GM13976 (cell line): ENCODE measurements at regions not wholly inside any gene's neighbourhood (a gene's known extent, or its start where the extent isn't known, plus 50 kb on each side); places are given as distances from the start of the nearest gene placed in this dataset.
"Not testable (repeated sequence)": the region's sequence is repeated elsewhere in the genome, so short reads cannot be mapped to it uniquely, and the experiment has no call there.

Source experiments
- DNase-seq: peaks from one replicate; pipeline ENCODE4 v3.0.0; 2012; ENCODE audit warnings: low spot score
- CTCF ChIP-seq: IDR thresholded peaks from 2 replicates; pipeline ENCODE4 v1.5.1; 2012; ENCODE audit warnings: borderline replicate concordance, mild to moderate bottlenecking; ENCODE audit not compliant: insufficient read depth; ENCODE audit errors: extremely low read depth, missing control alignments, control extremely low read depth
- in situ Hi-C: fragments of 300-500 bp; cut with MboI; formaldehyde crosslinking; loops from one replicate; pipeline ENCODE4 v1.12.0; 2022; ENCODE audit warnings: low sequenced_read_pairs, mixed read lengths, inconsistent platforms; ENCODE audit not compliant: unreplicated experiment

DNA sequence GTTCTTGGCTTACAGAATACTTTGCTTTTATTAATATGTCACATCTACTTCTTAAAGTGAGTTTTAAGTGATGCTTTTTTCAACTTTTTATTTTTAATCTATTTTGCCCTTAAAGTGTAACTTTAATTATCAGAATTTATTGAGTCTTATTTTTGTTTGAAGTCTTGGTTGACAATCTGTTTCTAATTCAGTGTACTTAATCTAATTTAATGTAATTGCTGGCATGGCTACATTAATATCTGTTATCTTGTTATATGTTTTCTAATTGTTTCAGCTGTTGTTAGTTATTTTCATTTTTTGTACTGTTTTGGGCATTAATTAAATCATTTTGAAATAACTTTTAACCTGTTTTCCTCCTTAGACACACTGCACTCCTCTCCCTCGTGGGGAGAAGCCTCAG lies 558.7 kb upstream of the EYS start:
- in situ Hi-C loops = no loop called here
- no peak for DNase-seq
- no peak for TF ChIP-seq CTCF

- TF ChIP-seq CTCF = no peak
- in situ Hi-C loops = no loop called here
- DNase-seq = no peak
Observed at GRCh38 chr6:66264376-66264775, 557.4 kb upstream of the EYS start.

- in situ Hi-C loops, DNase-seq: not testable (repeated sequence)
Observed at GRCh38 chr6:66258731-66259487, 551.9 kb upstream of the EYS start.

GRCh38 chr6:66245231-66245630 lies 538.2 kb upstream of the EYS start:
- no peak for TF ChIP-seq CTCF
- no peak for DNase-seq
- in situ Hi-C loops = no loop called here

DNA sequence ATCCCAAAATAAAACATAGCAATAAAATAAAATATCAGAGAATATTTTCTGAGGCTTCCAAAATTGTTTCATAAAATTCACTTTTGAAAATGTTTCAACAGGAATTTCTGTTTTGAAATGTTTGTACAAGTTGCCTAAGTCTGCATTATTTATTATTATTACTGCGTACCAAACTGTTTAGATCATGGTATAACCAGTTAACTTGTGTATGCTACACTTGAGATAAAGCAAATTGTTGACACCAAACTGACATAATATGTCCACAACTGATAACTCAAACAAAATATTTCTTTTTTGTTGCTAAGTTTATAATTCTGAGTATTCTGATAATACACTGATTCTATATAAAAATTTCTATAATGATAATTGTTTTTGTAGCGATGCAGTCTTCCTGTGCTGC lies 531.8 kb upstream of the EYS start:
- in situ Hi-C loops = no loop called here
- no peak for TF ChIP-seq CTCF
- no peak for DNase-seq

GRCh38 chr6:66232890-66233289 lies 525.9 kb upstream of the EYS start:
- DNase-seq = no peak
- in situ Hi-C loops = no loop called here
- no peak for TF ChIP-seq CTCF

- no peak for DNase-seq
- TF ChIP-seq CTCF = no peak
- in situ Hi-C loops = no loop called here
Observed at GRCh38 chr6:66230591-66230990, 523.6 kb upstream of the EYS start.
